Naive thymus-derived CD4-positive, alpha-beta T cell (primary cell): ENCODE measurements at regions not wholly inside any gene's neighbourhood (a gene's known extent, or its start where the extent isn't known, plus 50 kb on each side); places are given as distances from the start of the nearest gene placed in this dataset.

Source experiments
- ATAC-seq: fragments of 150-1000 bp; cut with Tn5 transposase; 2 replicates; pipeline ENCODE4 v1.10.0; 2021; ENCODE audit warnings: mild to moderate bottlenecking, moderate library complexity
- CTCF ChIA-PET: fragments of 350-600 bp; sonication (Branson Sonifier 250); formaldehyde crosslinking; loops from one replicate; lab custom pipeline; 2021; ENCODE audit warnings: antibody characterized with exemption; lab: Charles Lee
- POLR2A ChIA-PET: fragments of 350-600 bp; sonication (Branson Sonifier 250); formaldehyde crosslinking; loops from one replicate; lab custom pipeline; 2021; ENCODE audit warnings: antibody characterized with exemption, inconsistent platforms; lab: Charles Lee
- DNase-seq, 9 donors: peaks; one replicate each; pipeline versions ENCODE4 v3.0.0 to v3.0.0-alpha.2; 2020 to 2022; ENCODE audit warnings: mixed read lengths in 1 of 9
- H3K27ac ChIP-seq: one replicate; pipeline ENCODE4 v1.7.0; 2013; ENCODE audit warnings: mild to moderate bottlenecking, low read depth, low read length, moderate library complexity
- H3K27me3 ChIP-seq, 2 donors: one replicate each; pipeline ENCODE4 v1.7.0; 2013; ENCODE audit warnings: low read length in 2 of 2, mild to moderate bottlenecking in 2 of 2, moderate library complexity in 2 of 2; ENCODE audit not compliant: control insufficient read depth in 2 of 2, insufficient read depth in 2 of 2
- H3K36me3 ChIP-seq, 3 experiments: 1 replicate in 2 of 3; 2 replicates in 1 of 3; pipeline ENCODE4 v1.7.0; 2013; ENCODE audit warnings: low read length in 3 of 3, mild to moderate bottlenecking in 3 of 3, moderate library complexity in 1 of 3; ENCODE audit not compliant: insufficient read depth in 3 of 3, control insufficient read depth in 2 of 3
- H3K4me1 ChIP-seq, 2 donors: one replicate each; pipeline ENCODE4 v1.7.0; 2013; ENCODE audit warnings: low read length in 2 of 2, mild to moderate bottlenecking in 2 of 2, moderate library complexity in 1 of 2; ENCODE audit not compliant: control insufficient read depth in 2 of 2, insufficient read depth in 2 of 2
- H3K4me3 ChIP-seq: 2 replicates; pipeline ENCODE4 v1.7.0; 2013; ENCODE audit warnings: mild to moderate bottlenecking, low read length
- H3K9me3 ChIP-seq, 3 experiments: 1 replicate in 2 of 3; 2 replicates in 1 of 3; pipeline ENCODE4 v1.7.0; 2013; ENCODE audit warnings: low read length in 3 of 3; ENCODE audit not compliant: control insufficient read depth in 2 of 3
- H3K27ac Mint-ChIP-seq, 9 donors: one replicate each; pipeline ENCODE4 v1.8.0; 2020 to 2022; ENCODE audit warnings: mixed read lengths in 9 of 9, mild to moderate bottlenecking in 8 of 9, moderate library complexity in 5 of 9, inconsistent platforms in 2 of 9
- H3K27me3 Mint-ChIP-seq, 5 donors: one replicate each; pipeline ENCODE4 v1.8.0; 2021 to 2022; ENCODE audit warnings: mixed read lengths in 5 of 5, mild to moderate bottlenecking in 1 of 5
- H3K36me3 Mint-ChIP-seq, 5 donors: one replicate each; pipeline ENCODE4 v1.8.0; 2020 to 2022; ENCODE audit warnings: mixed read lengths in 5 of 5, mild to moderate bottlenecking in 3 of 5, inconsistent platforms in 1 of 5
- H3K4me1 Mint-ChIP-seq, 7 donors: one replicate each; pipeline ENCODE4 v1.8.0; 2020 to 2022; ENCODE audit warnings: mixed read lengths in 7 of 7, mild to moderate bottlenecking in 3 of 7, inconsistent platforms in 1 of 7
- H3K4me3 Mint-ChIP-seq, 10 donors: one replicate each; pipeline ENCODE4 v1.8.0; 2020 to 2022; ENCODE audit warnings: mild to moderate bottlenecking in 10 of 10, mixed read lengths in 10 of 10, moderate library complexity in 6 of 10, inconsistent platforms in 2 of 10
- H3K9me3 Mint-ChIP-seq, 11 donors: one replicate each; pipeline ENCODE4 v1.8.0; 2020 to 2022; ENCODE audit warnings: mixed read lengths in 11 of 11, mild to moderate bottlenecking in 4 of 11, inconsistent platforms in 1 of 11, moderate library complexity in 1 of 11
- intact Hi-C, 2 donors: fragments of 100-400 bp; cut with micrococcal nuclease; formaldehyde crosslinking; loops; one replicate each; pipeline ENCODE4 v1.15.1; 2023

DNA sequence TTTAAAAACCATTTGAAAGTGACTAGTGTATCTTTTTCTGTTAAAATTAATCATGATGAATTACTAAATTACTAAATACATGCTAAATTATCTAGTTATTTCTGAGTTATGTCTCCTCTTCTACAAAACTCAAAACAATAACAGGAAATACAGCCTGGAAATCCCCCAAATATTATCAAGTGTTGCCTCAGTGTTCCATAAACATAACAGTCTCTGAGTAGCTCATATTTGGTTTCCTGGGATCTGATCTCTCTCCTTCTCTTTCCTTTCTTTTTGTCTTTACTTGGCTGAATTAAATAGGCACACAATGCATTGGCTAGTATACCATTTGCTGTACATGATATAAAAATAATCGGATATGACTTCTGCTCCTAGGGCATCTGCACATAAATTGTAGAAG, 277.6 kb upstream of the IGFBP3 start:
- H3K27ac Mint-ChIP-seq: no peak overlapping the region
- H3K4me1 ChIP-seq: no peaks in the 10 kb centered on the region
- H3K4me1 Mint-ChIP-seq: no peaks in the 10 kb centered on the region
- H3K9me3 ChIP-seq: no peaks in the 10 kb centered on the region
- intact Hi-C loops: no loop called here
- no peaks in the 10 kb centered on the region for H3K36me3 Mint-ChIP-seq
- peaks cover 0 to 8% (median 0%) of the 10 kb centered on the region in 11 donors for H3K9me3 Mint-ChIP-seq
- POLR2A ChIA-PET: interaction anchor here (0.6 kb wide), 1 partner anchor 43 kb away, joined by 3 read pairs; no protein-coding TSS in a partner anchor
- no peak overlapping the region for H3K27ac ChIP-seq
- no peak for ATAC-seq
- no peaks in the 10 kb centered on the region for H3K36me3 ChIP-seq
- DNase-seq: no peak
- H3K27me3 Mint-ChIP-seq: peaks cover 0 to 2% (median 0%) of the 10 kb centered on the region in 5 donors
- H3K4me3 ChIP-seq: no peak overlapping the region
- H3K4me3 Mint-ChIP-seq: no peak overlapping the region
- no peaks in the 10 kb centered on the region for H3K27me3 ChIP-seq
- CTCF ChIA-PET: interaction anchor here (0.6 kb wide), 1 partner anchor 32 kb away, joined by 3 read pairs; no protein-coding TSS in a partner anchor

DNA sequence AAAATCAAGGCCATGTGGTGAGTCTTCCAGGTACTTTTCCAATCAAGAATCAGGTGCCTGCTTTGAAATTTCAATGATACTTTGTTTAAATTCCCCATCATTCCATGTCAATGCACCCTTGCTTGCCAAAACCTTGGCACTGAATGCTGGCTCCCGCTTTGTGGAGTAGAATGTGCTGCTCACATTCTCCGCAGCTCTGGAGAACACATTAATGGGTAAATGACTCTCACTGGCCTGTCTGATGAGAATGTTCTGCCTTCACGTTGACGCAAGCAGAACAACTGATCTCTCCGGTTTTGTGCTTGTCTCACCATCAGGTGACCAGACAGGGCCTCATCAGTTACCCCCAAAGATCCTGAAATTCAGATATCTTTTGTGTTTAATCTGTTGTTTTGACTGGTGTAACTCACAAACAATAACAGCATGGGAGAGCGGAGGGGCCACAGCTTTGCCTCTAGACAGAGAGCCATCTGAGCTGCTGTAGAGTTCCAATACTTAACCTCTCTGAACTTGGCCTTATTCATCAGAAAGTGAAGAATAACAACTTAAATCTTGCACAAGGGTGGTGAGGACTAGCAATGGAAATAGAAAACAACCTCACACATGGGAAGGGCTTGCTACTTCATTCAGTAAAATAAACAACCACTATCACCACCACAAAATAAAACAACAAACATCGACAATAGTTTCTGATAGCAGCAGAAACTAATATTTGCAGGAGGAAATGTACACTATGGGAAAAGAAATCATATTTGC, 276.9 kb upstream of the IGFBP3 start:
- H3K27ac Mint-ChIP-seq: no peak overlapping the region
- H3K36me3 Mint-ChIP-seq: no peaks in the 10 kb centered on the region
- ChIA-PET CTCF (no interaction called here), POLR2A (no interaction called here)
- no peaks in the 10 kb centered on the region for H3K27me3 Mint-ChIP-seq
- Histone ChIP-seq H3K4me1 (no peaks in the 10 kb centered on the region), H3K4me3 (no peak overlapping the region), H3K9me3 (no peaks in the 10 kb centered on the region), H3K36me3 (no peaks in the 10 kb centered on the region), H3K27ac (no peak overlapping the region), H3K27me3 (no peaks in the 10 kb centered on the region)
- DNase-seq (no peak), ATAC-seq (no peak)
- H3K4me3 Mint-ChIP-seq: no peak overlapping the region
- H3K4me1 Mint-ChIP-seq: no peaks in the 10 kb centered on the region
- peaks cover 0 to 8% (median 0%) of the 10 kb centered on the region in 11 donors for H3K9me3 Mint-ChIP-seq
- intact Hi-C loops: no loop called here

DNA sequence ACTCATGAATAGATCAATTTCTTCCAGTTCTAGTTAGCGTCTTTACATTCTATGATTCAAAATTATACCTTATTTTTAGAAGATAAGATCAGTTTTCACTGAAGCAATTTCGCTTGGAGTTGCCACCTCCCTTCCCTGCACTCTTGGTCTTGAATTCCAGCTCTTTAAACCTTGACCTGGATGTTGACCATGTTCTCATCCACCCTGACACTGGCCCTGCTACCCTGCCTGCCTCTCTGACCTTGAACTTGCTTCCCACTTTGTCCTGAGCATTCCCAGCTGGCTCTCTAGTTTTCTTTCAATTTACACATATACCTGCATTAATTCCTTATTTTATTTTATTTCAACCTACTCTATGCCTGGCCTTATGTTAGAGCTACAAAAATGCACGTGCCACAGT, 274.9 kb upstream of the IGFBP3 start:
- POLR2A ChIA-PET: no interaction called here
- Histone ChIP-seq H3K27ac (no peak overlapping the region), H3K27me3 (no peaks in the 10 kb centered on the region), H3K4me1 (no peaks in the 10 kb centered on the region), H3K4me3 (no peak overlapping the region), H3K36me3 (no peaks in the 10 kb centered on the region), H3K9me3 (no peaks in the 10 kb centered on the region)
- H3K4me1 Mint-ChIP-seq: no peaks in the 10 kb centered on the region
- H3K4me3 Mint-ChIP-seq: no peak overlapping the region
- ATAC-seq (no peak), DNase-seq (no peak)
- intact Hi-C loops: no loop called here
- peaks cover 0 to 5% (median 0%) of the 10 kb centered on the region in 11 donors for H3K9me3 Mint-ChIP-seq
- CTCF ChIA-PET: no interaction called here
- no peaks in the 10 kb centered on the region for H3K36me3 Mint-ChIP-seq
- no peaks in the 10 kb centered on the region for H3K27me3 Mint-ChIP-seq
- no peak overlapping the region for H3K27ac Mint-ChIP-seq

DNA sequence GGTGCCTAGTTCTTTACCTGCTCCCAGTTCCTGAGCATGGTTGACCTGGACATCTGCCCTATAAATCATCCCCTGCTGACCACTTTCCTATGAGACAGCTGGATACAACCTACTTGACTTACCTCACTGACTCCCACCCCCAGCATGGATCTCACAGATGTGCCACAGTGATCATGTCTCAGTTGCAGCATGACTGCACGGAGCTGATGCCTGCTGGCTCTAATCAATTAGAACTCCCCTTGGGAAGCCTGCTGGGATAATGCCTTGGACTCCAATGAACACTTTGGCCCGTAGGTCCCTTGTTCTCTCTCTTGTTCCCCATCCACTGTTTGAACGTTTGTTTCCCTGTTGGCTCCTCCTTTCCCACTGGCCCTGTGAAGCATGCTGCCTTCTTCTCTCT, 271.2 kb upstream of the IGFBP3 start:
- Mint-ChIP-seq H3K27ac (no peak overlapping the region), H3K36me3 (no peaks in the 10 kb centered on the region), H3K4me3 (no peak overlapping the region), H3K27me3 (no peaks in the 10 kb centered on the region), H3K4me1 (no peaks in the 10 kb centered on the region), H3K9me3 (peaks cover 0 to 5% (median 1%) of the 10 kb centered on the region in 11 donors)
- intact Hi-C loops: no loop called here
- Histone ChIP-seq H3K27ac (no peak overlapping the region), H3K36me3 (no peaks in the 10 kb centered on the region), H3K27me3 (no peaks in the 10 kb centered on the region), H3K9me3 (no peaks in the 10 kb centered on the region), H3K4me1 (no peaks in the 10 kb centered on the region), H3K4me3 (no peak overlapping the region)
- ChIA-PET CTCF (no interaction called here), POLR2A (no interaction called here)
- ATAC-seq: no peak
- DNase-seq: no peak

DNA sequence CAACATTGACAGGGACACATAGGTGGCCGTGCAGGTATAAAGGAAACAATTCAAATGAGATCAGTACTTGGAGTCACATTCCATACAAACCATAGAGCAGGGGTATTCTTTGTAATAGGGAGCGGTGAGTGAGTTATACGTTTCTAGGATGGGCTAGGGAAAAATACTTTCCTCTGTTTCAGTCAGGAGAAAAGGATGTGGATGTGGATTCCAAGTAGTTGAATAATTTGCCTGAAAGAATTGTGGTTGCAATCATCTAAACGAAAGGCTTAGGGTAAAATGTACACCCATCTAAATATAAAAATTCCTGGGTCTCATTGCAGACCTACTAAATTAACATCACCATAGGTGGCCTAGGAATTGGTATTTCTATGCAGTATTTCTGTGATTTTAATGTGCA, 270.7 kb upstream of the IGFBP3 start:
- POLR2A ChIA-PET: no interaction called here

DNA sequence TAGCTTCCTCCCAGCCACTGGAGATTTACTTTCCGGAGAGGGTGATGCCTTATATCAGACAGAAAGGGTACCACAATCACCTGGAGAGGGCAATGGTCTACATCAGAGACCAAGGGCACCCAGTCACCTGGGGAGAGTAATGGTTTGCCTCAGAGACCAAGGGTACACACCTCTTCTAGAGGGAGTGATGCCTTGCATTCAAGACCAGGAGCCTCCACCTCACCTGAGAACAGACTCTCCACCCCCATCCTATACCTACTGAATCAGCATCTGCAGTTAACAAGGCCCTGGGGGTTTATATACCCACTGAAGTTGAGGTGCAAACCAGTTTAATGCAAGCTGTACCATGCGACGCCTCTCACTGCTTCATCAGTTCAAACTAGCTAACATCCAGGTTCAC, 270.2 kb upstream of the IGFBP3 start:
- no peak overlapping the region for H3K27ac Mint-ChIP-seq
- DNase-seq (no peak), ATAC-seq (no peak)
- intact Hi-C loops: no loop called here
- ChIA-PET CTCF (no interaction called here), POLR2A (no interaction called here)
- H3K27me3 Mint-ChIP-seq: no peaks in the 10 kb centered on the region
- no peaks in the 10 kb centered on the region for H3K9me3 ChIP-seq
- no peak overlapping the region for H3K4me3 ChIP-seq
- H3K27me3 ChIP-seq: no peaks in the 10 kb centered on the region
- no peak overlapping the region for H3K4me3 Mint-ChIP-seq
- no peaks in the 10 kb centered on the region for H3K4me1 ChIP-seq
- H3K9me3 Mint-ChIP-seq: peaks cover 0 to 12% (median 2%) of the 10 kb centered on the region in 11 donors
- no peaks in the 10 kb centered on the region for H3K36me3 Mint-ChIP-seq
- H3K36me3 ChIP-seq: no peaks in the 10 kb centered on the region
- H3K4me1 Mint-ChIP-seq: no peaks in the 10 kb centered on the region
- H3K27ac ChIP-seq: no peak overlapping the region

More for the DNA sequence above, 270.7 kb upstream of the IGFBP3 start:
- CTCF ChIA-PET: no interaction called here
- no peaks in the 10 kb centered on the region for H3K27me3 ChIP-seq
- Mint-ChIP-seq H3K4me3 (no peak overlapping the region), H3K27ac (no peak overlapping the region), H3K4me1 (no peaks in the 10 kb centered on the region), H3K9me3 (peaks cover 0 to 9% (median 1%) of the 10 kb centered on the region in 11 donors), H3K27me3 (no peaks in the 10 kb centered on the region), H3K36me3 (no peaks in the 10 kb centered on the region)
- H3K4me1 ChIP-seq: no peaks in the 10 kb centered on the region
- intact Hi-C loops: no loop called here
- no peaks in the 10 kb centered on the region for H3K36me3 ChIP-seq
- no peaks in the 10 kb centered on the region for H3K9me3 ChIP-seq
- no peak for DNase-seq
- ATAC-seq: no peak
- no peak overlapping the region for H3K4me3 ChIP-seq
- no peak overlapping the region for H3K27ac ChIP-seq

DNA sequence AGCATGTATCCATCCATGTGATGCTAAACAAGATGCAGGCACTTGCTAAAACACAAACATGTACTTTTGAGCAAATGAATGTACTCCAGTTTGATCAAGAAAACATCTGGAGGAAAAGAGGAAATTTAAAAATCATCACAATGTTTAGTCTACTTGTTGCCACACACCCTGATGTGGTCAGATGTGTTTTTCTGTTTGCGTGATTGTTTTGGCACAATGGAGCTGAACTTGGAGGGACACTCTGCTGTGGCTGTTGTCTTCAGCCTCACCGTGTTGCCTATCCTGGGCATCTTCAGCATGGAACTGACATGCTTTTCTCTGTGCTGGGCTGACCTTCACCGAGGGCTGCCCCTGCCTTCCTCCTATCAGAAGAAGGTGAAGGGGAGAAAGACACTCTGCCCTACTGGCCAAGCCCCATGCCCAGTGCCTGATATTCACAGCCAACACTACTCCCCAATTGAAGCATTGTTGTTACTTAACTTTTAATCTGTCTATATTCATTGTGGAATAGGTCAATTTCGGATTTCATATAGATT, 268.3 kb upstream of the IGFBP3 start:
- DNase-seq (no peak), ATAC-seq (no peak)
- H3K9me3 Mint-ChIP-seq: peaks cover 0 to 12% (median 2%) of the 10 kb centered on the region in 11 donors
- H3K27me3 Mint-ChIP-seq: peaks cover 0 to 4% (median 0%) of the 10 kb centered on the region in 5 donors
- intact Hi-C loops: no loop called here
- Histone ChIP-seq H3K27me3 (no peaks in the 10 kb centered on the region), H3K4me3 (no peak overlapping the region), H3K9me3 (no peaks in the 10 kb centered on the region), H3K27ac (no peak overlapping the region), H3K4me1 (no peaks in the 10 kb centered on the region), H3K36me3 (no peaks in the 10 kb centered on the region)
- CTCF ChIA-PET: no interaction called here
- peaks cover 0 to 5% (median 0%) of the 10 kb centered on the region in 5 donors for H3K36me3 Mint-ChIP-seq
- POLR2A ChIA-PET: no interaction called here
- H3K4me1 Mint-ChIP-seq: no peaks in the 10 kb centered on the region
- H3K4me3 Mint-ChIP-seq: no peak overlapping the region
- H3K27ac Mint-ChIP-seq: no peak overlapping the region
